Urinary bladder (tissue), 3 donors: ENCODE measurements at regions not wholly inside any gene's neighbourhood (a gene's known extent, or its start where the extent isn't known, plus 50 kb on each side); places are given as distances from the start of the nearest gene placed in this dataset.

Source experiments
- DNase-seq: peaks from one replicate; pipeline ENCODE4 v3.0.0-alpha.2; 2015; ENCODE audit errors: extremely low spot score
- H3K27ac ChIP-seq: one replicate; pipeline ENCODE4 v1.5.1; 2013; ENCODE audit warnings: low read depth, mild to moderate bottlenecking, moderate library complexity
- H3K36me3 ChIP-seq: one replicate; pipeline ENCODE4 v1.6.1; 2013; ENCODE audit warnings: mild to moderate bottlenecking, moderate library complexity; ENCODE audit not compliant: insufficient read depth
- H3K4me1 ChIP-seq: one replicate; pipeline ENCODE4 v1.6.1; 2013; ENCODE audit warnings: mild to moderate bottlenecking, moderate library complexity; ENCODE audit not compliant: insufficient read depth
- H3K4me3 ChIP-seq: one replicate; pipeline ENCODE4 v1.5.1; 2013; ENCODE audit warnings: low read depth, low read length
- WGBS: extraction: QIAGEN DNeasy Blood & Tissue Kit; methylation state at CpG from one replicate; pipeline ENCODE4 v1.1.7; 2013; 5-methylcytosine and 5-hydroxymethylcytosine counted together
- donor health status: healthy with polysubstance abuse.
- donor health status: healthy.

- no peaks in the 10 kb centered on the region for H3K36me3 ChIP-seq
- H3K4me1 ChIP-seq: no peaks in the 10 kb centered on the region
- 23% methylated on average over 6 of the region's 6 CpGs for WGBS
- DNase-seq: no peak
- H3K4me3 ChIP-seq: no peak overlapping the region
- no peak overlapping the region for H3K27ac ChIP-seq
These were observed 562.2 kb downstream of the VRK1 start for GRCh38 chr14:97359341-97359740.

DNA sequence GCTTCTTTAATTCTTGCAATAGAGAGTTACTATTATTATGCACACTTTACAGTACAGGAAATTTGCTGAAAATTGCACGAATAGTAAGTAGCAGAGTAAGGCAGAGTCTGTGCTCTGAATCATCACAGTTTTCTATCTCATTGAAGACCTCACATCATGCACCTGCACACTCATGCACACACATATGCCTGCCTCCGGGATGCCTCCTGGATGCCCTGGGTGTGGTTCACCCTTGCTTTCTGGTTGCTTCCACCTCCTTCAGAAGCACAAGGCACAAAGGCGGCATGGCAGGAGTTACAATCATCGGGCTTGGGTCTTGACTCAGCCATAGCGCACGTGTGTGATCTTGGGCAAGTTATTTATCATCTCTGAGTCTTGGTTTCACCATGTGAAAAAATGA, 564.0 kb downstream of the VRK1 start:
- WGBS: 91% methylated on average over 6 of the region's 6 CpGs
- no peaks in the 10 kb centered on the region for H3K4me1 ChIP-seq

DNA sequence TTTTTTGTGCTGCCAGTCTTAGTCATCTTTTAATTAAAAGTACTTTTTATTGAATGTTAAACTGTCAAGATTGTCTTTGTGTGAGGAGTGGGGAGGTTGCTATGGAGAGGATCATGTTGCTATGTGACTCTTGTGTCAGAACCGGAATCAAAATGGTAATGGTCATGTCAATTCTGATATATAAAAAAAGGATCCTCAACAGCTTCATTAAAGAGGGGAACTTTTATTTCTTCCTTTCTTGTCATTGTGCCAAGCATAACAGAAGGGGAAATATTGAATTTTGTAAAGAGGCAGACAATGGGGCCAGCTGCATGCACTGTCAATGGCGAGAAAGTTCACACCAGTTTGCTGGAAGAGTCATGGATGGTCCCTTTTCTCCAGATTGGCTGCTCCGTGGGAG, 564.8 kb downstream of the VRK1 start:
- Histone ChIP-seq H3K4me3 (no peak overlapping the region), H3K4me1 (no peaks in the 10 kb centered on the region), H3K36me3 (no peaks in the 10 kb centered on the region), H3K27ac (no peak overlapping the region)
- WGBS: 83% methylated on average over 3 of the region's 3 CpGs
- no peak for DNase-seq

More for the DNA sequence above, 564.0 kb downstream of the VRK1 start:
- H3K27ac ChIP-seq: no peak overlapping the region
- no peaks in the 10 kb centered on the region for H3K36me3 ChIP-seq
- DNase-seq: no peak
- H3K4me3 ChIP-seq: no peak overlapping the region

DNA sequence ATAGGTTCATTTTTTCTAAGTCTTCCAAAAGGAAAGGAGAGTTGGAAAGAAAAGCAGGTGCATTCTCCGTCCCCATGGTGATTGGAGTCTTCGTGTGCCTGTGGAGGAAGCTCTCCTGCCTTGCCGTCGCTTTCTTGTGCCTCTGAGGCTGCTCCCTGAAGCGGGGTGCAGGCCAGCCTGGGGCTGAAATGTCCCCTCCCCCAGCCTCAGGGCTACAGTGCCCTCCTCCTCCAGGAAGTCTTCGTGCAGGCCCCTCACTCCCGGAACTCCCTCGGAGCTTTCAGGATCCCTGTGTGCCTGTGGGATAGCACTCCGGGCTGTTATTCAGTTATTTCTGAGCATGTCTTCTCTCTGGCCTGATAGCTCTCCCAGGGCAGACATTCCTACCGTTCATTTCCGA, 569.2 kb downstream of the VRK1 start:
- no peak overlapping the region for H3K4me3 ChIP-seq
- no peaks in the 10 kb centered on the region for H3K4me1 ChIP-seq
- 38% methylated on average over 11 of the region's 11 CpGs for WGBS
- DNase-seq: no peak
- no peak overlapping the region for H3K27ac ChIP-seq
- no peaks in the 10 kb centered on the region for H3K36me3 ChIP-seq

- no peak for DNase-seq
- Histone ChIP-seq H3K36me3 (no peaks in the 10 kb centered on the region), H3K4me1 (no peaks in the 10 kb centered on the region), H3K4me3 (no peak overlapping the region), H3K27ac (no peak overlapping the region)
- 74% methylated on average over 6 of the region's 6 CpGs for WGBS
These were observed 570.1 kb downstream of the VRK1 start for GRCh38 chr14:97367278-97367677.

- no peak for DNase-seq
- 69% methylated on average over 7 of the region's 7 CpGs for WGBS
These were observed 570.9 kb downstream of the VRK1 start for GRCh38 chr14:97368049-97368448.

DNA sequence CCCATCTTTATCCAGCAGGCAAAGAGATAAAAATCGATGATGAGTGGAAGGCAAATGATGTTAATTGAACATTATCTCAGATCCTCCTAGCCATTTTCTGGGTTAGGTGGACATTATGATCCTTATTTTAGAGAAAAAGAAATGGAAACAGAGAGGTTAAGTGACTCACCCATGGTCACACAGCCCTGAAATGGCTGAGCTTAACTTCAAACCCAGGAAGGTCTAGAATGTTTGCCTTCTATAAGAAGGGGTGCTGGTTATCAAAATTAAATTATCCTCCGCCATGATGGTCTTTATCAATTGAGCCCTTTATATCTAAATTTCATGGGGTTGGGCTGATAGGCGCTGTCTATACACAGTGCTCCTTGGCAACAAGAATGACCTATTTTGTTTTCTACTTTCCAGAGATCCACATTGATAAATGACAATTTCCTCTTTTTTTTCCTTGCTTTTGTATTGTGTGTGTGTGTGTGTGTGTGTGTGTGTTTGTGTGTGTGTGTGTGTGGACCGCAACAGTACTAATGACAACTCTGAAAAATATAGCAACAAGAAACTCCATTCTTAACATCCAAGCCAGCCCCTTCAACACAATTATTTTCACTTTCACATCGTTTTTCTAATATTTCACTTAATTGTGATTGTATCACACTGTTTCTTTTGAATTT, 571.9 kb downstream of the VRK1 start:
- H3K4me1 ChIP-seq: no peaks in the 10 kb centered on the region
- H3K36me3 ChIP-seq: no peaks in the 10 kb centered on the region
- no peak overlapping the region for H3K27ac ChIP-seq
- no peak overlapping the region for H3K4me3 ChIP-seq
- 86% methylated on average over 5 of the region's 5 CpGs for WGBS
- DNase-seq: no peak

More at GRCh38 chr14:97368049-97368448, 570.9 kb downstream of the VRK1 start:
- Histone ChIP-seq H3K36me3 (no peaks in the 10 kb centered on the region), H3K27ac (no peak overlapping the region), H3K4me1 (no peaks in the 10 kb centered on the region), H3K4me3 (no peak overlapping the region)

GRCh38 chr14:97369901-97370300, 572.7 kb downstream of the VRK1 start:
- Histone ChIP-seq H3K27ac (no peak overlapping the region), H3K4me3 (no peak overlapping the region), H3K4me1 (no peaks in the 10 kb centered on the region), H3K36me3 (no peaks in the 10 kb centered on the region)
- WGBS: 72% methylated on average over 2 of the region's 2 CpGs
- no peak for DNase-seq

- no peaks in the 10 kb centered on the region for H3K36me3 ChIP-seq
- no peak for DNase-seq
- no peak overlapping the region for H3K4me3 ChIP-seq
- WGBS: 78% methylated on average over 3 of the region's 3 CpGs
- no peak overlapping the region for H3K27ac ChIP-seq
- H3K4me1 ChIP-seq: no peaks in the 10 kb centered on the region
These were observed 579.1 kb downstream of the VRK1 start for GRCh38 chr14:97376310-97376709.

GRCh38 chr14:97377550-97377949, 580.4 kb downstream of the VRK1 start:
- WGBS: 71% methylated on average over 5 of the region's 5 CpGs
- no peaks in the 10 kb centered on the region for H3K36me3 ChIP-seq
- DNase-seq: no peak
- H3K4me1 ChIP-seq: no peaks in the 10 kb centered on the region
- no peak overlapping the region for H3K4me3 ChIP-seq
- H3K27ac ChIP-seq: no peak overlapping the region

DNA sequence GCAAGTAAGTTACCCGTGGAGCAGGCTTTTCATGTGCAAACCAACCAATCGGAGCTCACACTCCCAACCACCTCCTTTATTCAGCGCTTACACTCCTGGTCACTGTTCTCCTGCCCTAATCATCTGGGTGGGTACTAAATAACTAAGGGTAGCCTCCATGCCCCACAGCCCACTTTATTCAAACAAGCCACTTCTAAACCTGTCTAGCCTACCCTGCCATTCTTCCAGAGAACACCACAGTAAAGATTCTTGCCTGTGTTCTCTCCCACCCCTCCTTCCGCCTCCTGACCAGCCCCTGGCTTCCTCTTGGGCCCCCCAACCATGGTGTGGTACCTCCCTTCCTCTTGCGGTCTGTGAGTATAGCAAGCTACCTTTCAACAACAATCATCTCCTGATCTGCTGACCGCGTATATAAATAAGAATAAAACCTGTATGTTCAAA, 581.9 kb downstream of the VRK1 start:
- no peak for DNase-seq
- Histone ChIP-seq H3K4me1 (no peaks in the 10 kb centered on the region), H3K36me3 (no peaks in the 10 kb centered on the region), H3K27ac (no peak overlapping the region), H3K4me3 (no peak overlapping the region)
- WGBS: 31% methylated on average over 7 of the region's 7 CpGs

DNA sequence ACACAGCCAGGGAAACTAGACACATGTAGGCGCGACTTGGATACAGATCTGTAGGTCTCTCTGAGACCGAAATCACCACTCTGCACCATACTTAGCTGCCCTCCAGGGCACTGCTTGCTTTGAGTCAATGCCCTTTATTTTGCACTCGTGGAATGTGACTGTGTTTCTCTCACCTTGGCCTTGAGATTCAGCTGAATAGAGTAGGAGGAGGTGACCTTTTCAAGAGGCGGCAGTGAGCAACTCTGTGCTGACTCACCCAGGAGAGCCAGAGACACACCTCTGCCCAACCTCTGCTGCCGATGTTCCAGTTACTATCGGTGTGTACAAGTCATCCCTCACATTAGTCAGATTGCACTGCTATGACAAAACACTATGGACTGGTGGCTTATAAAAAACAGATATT, 583.4 kb downstream of the VRK1 start:
- H3K36me3 ChIP-seq: no peaks in the 10 kb centered on the region
- DNase-seq: no peak
- 85% methylated on average over 7 of the region's 7 CpGs for WGBS
- H3K27ac ChIP-seq: no peak overlapping the region
- no peaks in the 10 kb centered on the region for H3K4me1 ChIP-seq
- H3K4me3 ChIP-seq: no peak overlapping the region

GRCh38 chr14:97381309-97381708, 584.1 kb downstream of the VRK1 start:
- H3K36me3 ChIP-seq: no peaks in the 10 kb centered on the region
- H3K4me1 ChIP-seq: no peaks in the 10 kb centered on the region
- H3K4me3 ChIP-seq: no peak overlapping the region
- H3K27ac ChIP-seq: no peak overlapping the region
- no peak for DNase-seq
- 79% methylated on average over 1 of the region's 1 CpG for WGBS

- Histone ChIP-seq H3K36me3 (no peaks in the 10 kb centered on the region), H3K4me3 (no peak overlapping the region), H3K4me1 (no peaks in the 10 kb centered on the region), H3K27ac (no peak overlapping the region)
- DNase-seq: no peak
- 46% methylated on average over 5 of the region's 5 CpGs for WGBS
These were observed 585.5 kb downstream of the VRK1 start for GRCh38 chr14:97382616-97383226.
